Hematopoietic multipotent progenitor cell treated with erythropoietin and hydrocortisone succinate and interleukin-3 and kit ligand, for 15 days (in vitro differentiated cells): ENCODE measurements at regions not wholly inside any gene's neighbourhood (a gene's known extent, or its start where the extent isn't known, plus 50 kb on each side); places are given as distances from the start of the nearest gene placed in this dataset.

Experiments
- DNase-seq: peaks from one replicate; pipeline ENCODE4 v3.0.0-alpha.2; 2015; ENCODE audit warnings: low spot score

DNA sequence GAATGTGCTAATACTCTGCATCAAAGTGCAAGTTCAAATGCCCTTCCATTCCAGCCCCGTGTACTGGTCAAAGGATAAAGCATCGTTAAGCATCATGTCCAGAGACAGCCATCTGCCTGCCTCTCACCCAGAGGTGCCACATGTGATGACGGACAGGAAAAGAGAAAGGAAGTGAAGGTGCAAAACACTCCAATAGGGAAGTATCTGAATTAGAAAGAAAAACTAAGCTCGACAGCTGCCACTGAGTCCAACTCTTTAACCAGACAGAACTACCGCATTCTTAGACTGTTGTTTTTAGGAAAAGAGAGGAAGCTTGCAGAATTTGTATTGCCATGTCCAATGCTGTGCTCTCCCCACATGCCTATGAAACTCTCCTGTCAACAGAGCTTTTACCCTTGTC is 465.0 kb upstream of the SOX5 start:
- DNase-seq: no peak

DNA sequence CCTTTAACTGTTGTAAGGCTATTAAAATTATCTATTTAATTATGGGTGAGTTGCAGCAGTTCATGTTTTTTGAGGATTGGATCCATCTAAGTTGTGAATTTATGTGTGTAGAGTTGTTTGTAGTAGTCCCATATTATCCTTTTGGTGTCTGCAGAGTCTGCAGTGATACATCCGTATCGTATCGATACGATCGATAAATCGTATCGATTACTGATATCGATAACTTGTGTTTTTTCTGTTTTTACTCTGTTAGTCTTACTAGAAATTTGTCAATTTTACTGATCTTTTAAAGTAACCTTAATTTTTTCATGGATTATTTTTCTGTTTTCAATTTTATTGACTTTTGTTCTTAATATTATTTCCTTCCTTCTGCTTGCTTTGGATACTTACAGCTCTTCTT is 462.5 kb upstream of the SOX5 start:
- no peak for DNase-seq

DNA sequence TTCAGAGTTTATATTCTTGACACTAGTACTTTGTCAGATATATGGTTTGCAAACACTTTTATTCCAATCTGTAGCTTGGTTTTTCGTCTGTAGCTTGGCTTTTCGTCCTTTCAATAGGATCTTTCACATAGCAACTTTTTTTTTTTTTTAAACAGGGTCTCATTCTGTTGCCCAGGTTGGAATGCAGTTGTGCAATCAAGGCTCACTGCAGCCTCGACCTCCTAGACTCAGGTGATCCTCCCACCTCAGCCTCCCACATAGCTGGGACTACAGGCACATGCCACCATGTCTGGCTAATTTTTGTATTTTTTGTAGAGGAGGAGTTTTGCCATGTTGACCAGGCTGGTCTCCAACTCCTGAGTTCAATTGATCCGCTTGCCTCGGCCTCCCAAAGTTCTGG is 460.4 kb upstream of the SOX5 start:
- DNase-seq: no peak

DNA sequence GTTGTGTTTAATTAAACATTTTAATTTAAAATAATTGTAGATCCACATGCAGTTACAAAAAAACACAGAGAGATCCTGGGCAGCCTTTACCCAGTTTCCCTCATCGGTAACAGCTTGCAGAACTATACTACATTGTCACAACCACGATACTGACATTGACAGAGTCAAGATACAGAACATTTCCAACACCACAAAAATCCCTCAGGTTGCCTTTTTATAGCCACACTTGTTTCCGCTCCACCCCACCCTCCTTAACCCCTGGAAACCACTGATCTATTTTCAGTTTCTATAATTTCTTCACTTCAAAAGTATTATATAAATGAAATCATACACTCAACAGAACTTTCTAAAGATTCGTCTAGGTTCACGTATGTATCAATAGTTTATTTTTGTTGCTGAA is 458.8 kb upstream of the SOX5 start:
- DNase-seq: no peak

DNA sequence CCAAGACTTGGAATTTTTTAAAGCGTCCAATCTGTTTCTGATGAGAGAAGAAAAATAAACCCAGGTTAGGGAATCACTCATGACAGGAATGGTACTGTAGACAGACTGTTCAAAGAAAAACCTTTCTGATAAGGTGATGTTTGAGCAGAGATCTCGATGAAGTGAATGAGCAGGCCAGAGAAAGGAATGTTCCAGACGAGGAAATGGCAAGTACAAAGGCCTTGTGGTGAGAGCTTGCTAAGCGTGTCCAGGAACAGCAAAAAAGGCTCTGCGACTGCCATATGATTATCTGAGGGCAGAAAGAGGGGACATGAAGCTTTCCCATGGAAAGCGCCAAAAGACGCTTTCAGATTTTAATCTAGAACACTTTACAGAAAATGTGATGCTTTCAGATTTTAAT is 458.4 kb upstream of the SOX5 start:
- no peak for DNase-seq

DNA sequence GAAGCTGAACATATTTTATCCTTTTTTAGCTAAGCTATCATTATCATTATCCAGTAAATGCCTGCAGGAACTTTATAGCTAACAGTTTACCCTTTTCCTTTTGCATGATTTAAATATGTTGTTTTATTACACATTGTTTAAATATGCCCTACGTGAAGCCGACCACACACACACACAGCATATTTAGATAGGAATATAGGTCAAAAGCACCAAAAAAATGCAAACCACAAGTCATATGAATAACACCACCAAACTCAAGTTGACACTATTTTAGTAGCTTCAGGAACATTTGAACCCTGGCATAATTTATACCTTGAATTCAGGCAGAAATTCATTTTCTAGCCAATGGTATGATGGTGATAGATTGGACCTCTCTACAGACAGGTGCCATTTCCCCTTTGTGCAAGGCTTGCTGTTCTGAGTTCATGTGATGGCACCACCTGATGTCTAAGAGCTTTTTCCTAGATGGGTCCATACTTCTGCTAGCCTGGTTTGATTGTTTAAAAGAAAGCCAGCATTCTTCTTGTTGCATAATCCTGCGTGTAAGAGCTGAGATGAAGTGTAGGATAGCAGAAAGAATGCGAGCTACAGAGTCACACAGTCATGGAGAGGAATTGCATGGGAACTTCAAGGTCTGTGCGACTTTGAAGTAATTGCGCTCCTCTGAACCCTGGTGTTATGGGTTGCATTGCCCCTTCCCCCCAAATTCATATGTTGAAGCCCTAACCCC is 454.8 kb upstream of the SOX5 start:
- no peak for DNase-seq

DNA sequence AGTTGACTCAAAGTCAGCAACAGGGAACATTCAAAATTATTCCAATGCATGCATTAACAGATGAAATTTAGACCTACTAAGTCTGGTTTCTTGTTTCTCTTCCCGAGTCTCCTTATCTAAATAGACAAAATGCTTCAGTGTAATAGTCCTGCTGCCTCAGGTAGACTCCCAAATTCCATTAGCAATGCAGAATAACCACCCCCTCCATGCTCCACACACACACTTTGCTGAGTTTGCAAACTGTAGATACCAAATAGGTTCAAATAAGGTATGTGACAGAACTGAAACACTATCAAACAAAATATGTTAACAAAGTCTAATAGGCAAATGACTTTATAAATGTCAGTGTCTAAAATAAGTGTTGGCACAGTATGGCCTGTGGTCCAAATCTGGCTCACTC is 451.1 kb upstream of the SOX5 start:
- no peak for DNase-seq

DNA sequence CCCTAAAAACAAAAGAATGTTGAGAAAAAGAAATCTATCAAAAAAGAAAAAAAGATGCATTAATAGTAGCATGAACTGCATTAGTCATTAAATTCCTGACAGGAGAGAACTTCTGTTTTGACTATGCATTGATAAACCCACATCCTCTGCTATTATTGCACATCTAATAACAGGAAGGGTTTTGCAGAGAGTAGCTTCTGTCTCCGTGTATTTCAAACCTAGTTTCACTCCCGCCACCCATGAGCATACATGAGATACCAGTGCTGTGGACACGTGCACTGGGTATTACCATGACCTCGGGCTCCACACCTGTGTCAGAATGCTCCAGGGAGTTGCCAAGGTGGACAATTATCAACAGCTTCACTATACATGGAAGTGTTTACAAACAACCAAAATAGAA is 449.1 kb upstream of the SOX5 start:
- no peak for DNase-seq

DNA sequence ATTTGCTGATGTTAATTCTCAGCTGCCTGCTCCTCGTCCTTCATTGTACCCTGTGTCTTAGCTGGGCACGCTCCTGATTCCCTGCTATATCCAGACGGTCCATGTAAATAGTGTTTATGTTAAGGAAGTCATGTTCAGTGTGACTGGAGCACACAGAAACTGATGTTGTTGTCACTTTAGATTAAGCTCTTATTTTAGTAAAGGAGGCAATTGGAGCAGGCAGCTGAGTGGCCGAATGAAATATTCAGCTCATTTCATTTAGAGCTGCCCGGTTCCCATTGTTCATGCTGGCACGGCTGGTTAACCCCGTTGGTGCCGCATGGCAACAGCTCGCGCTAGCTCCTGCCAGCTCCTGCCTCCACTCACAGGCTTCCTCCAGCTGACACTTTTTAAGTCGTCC is 446.8 kb upstream of the SOX5 start:
- DNase-seq: no peak

DNA sequence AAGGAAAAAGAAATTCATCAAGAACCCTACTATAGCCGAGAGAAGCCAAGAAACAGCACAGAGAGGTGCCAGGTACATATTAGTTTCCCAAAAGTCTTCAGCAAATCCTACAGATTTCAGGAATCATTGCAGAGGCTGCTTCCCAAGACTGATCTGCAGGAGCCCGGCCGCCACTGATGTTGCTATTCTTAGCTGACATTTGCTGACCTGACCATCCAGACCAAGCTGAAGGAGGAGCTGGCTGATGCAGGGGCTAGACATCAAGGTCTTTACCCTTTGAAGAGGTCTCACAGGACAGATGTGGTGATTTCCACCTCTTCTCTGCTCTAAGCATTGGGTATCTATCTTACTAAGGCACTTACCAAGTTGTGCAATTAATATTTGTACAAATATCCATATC is 444.8 kb upstream of the SOX5 start:
- DNase-seq: no peak

DNA sequence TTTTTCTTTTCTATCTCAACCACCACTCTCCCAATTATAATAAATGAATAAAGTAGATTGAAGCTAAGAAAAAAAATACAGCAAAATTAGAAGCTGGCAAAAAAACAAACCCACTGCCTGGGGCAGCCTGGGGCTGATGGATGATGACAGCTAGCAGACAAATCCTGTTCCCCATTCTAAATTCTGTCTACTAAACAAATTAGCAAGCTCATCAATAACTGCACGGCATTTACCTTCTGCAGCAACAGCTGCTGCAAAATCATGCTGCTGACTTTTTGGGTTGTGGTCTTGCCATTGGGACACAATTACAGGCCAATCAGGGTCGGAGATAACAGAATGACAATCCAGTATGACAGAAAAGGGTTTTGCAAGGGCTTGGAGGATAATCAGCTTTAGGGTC is 443.6 kb upstream of the SOX5 start:
- no peak for DNase-seq

DNA sequence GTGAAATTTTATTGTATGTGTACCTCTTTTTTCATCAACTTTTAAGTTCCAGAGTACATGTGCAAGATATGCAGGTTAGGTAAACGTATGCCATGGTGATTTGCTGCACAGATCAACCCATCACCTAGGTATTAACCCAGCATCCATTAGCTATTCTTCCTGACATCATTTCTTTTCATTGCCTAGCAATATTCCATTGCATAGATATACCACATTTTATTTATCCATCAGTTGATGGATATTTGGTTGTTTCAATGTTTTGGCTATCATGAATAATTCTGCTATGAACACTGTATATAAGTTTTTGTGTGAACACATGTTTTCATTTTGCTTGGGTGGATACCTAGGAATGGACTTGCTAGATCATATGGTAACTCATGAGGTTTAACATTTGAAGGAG is 439.9 kb upstream of the SOX5 start:
- no peak for DNase-seq

DNA sequence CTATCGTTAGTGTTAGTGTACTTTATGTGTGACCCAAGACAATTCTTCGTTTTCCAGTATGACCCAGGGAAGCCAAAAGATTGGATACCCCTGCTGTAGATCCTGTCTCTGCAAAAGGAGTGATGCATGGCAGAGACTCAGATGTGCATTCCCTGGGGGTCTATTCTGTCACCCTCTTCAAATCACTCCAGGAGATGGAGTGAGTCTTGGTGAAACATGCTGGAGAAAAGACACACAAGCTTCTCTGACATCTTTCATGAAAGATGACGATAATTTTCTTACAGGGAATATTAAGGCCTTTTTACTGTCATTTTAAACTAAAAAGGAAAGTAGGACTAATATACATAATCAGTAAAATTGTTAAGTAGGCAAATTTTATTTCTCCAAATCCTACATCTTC is 437.9 kb upstream of the SOX5 start:
- no peak for DNase-seq

DNA sequence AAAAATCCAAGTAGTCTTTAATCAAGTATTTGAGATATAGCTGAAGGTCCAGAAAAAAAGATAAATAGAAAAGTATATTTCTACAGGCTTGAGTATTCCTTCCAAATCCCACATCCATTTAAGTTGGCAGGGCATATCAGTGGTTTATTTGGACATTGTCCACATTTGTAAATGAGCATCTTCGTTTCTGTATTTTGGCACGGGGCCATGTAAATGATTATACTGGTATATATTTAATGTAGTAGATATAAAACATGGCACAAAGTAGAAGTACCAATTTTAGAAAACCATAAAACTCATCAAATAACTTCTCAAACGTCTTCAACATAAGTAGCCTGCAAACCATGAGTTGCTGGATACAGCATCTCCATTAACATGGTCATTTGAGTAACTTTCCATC is 437.4 kb upstream of the SOX5 start:
- no peak for DNase-seq

DNA sequence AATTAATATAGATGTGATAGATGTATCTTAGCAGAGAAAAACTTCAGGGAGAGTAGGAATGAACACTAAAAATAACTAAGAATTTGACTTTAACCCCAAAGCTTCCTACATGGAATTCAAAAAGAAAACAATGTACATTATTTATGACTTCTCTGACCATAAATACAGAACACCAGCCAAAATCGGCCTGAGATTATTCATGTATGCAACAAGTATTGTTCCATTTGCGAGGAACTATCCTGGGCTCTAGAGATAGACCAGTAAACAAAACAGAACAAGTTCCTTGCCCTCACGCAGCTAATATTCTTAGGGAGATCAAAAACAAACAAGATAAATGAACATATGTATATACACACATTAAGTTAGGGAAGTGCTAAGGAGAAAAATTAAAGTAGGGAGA is 432.3 kb upstream of the SOX5 start:
- DNase-seq: no peak

DNA sequence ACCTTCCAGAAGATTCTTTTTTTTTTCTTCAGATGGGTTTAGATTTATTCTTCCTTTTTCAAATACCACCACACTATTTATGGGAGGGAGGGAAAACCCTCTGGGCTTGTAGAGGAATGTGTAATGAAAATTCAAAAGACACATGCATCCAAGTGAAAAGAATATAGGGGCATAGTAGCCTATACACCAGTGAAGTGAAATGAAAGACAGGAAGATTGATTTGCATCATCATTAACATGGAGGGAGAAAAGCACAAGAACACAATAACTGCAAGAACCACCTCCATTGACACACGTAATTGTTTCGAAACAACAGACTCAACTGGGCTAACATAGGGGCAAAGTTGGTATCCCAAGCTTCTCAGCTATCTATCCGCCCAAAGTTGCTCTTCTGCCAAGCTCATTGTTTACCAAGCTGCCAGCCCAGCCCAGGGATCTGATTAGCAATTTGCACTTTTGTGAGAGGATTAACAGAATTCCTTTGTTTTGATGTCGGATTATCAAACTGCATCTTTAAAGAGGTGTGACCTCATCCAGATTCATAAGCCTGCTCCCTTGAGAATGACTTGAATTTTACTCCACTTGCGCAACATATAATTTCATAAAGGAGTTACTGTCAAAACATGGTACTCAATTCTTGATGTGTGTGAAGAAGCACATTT is 430.5 kb upstream of the SOX5 start:
- DNase-seq: no peak

DNA sequence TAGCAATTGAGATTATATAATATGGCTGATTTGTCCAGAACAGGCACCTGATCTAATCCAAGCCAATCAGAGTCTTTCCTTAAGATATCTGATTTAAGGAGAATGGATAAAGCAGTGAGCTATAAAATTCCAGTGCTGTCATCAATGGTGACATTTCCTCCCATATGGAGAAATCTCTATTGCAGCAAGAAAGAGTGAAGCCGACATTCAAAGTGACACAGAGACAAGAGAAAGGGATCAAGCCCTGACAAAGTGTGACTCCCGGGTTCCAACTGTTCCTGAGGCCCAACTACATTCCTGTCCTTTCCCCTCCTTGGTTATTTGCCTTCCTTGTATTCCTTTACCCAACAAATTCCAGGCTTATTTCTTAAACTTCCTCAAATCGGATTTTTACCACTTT is 430.0 kb upstream of the SOX5 start:
- no peak for DNase-seq

DNA sequence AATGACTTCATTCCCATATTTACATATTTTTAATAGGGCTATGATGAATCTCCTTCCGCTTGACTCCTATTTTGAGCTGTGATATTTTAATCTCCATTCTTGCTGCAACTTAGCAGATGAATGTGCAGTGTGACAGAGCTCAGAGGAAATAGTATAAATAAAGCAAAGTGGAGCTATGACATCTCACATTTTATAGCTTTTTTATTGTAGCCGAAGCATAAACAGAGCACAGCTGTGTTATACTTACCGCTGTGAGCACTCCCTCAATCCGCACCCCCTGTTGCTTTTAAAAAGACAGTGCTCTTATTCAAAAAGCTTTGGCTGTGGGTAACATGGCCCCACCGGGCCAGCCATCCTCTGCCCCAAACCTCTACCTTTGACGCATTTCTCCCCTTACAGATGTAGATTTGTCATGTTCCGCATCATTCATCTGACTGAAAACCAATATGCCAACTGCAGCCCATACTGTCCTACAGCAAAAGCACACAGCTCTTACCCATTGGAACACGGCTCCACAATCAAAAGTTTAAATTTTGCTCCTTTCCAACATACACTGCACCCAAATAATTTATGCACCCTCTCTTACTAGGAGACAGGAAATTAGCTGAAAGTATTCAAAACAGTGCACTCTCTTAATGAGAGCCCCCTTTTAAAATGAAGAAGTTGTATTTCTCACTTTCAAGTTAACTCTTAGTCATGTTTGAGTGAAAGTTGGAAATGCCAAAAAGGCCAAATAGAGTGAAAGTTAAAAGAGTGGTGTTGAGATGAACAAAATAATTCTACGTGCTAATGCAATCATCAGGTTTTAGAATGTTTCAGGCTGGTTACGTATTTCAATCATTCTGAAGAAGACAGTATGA is 429.3 kb upstream of the SOX5 start:
- DNase-seq: no peak

DNA sequence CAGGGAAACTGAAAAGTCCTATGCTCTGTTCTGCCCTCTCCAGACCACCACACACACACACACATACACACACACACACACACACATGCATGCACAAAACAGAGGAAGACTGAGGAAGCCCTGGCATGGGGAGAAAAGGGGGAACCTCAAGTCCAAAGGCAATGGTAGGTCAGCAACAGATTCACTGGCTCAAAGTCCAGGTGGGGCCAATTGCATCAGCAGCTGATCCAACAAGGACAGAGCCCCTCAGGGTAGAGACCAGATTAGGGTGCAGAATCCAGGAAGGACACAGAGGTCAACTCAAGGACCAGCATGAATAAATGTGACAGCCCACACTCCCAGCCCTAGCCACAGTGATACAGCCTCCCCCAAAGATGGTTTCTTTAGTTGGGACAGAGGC is 425.0 kb upstream of the SOX5 start:
- DNase-seq: no peak

DNA sequence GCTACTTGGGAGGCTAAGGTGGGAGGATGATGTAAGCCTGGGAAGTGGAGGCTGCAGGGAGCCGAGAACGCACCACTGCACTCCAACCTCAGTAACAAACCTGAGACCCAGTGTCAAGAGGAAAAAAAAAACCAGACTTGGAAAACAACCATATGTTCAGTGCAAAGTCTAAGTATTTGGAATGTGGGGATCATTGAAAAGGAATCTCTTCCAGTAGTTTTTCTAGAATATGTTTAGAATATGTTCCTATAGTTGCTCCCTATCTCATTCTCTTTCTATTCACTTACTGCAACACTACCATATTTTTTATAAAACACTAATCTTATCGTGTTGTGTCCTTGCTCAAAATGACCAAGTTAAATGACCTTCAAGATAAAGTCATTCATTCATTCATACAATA is 423.5 kb upstream of the SOX5 start:
- no peak for DNase-seq

DNA sequence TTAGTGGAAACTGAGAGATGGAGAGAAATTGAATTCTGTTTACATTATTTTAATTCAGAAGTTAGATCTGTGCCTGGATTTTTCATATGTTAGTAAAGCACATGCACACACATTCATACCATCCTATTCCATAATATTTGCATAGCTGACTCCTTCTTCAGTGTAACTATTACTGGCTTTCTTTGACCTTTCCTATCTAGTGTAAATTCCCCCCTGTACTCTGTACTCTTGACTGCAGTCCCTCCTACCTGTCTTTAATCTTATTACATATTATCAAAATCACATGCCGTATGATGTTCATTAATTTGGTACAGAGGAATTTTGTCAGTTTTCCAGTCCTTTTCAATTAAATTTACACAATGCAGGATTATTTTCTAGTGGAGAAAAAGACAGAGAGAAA is 417.0 kb upstream of the SOX5 start:
- no peak for DNase-seq

DNA sequence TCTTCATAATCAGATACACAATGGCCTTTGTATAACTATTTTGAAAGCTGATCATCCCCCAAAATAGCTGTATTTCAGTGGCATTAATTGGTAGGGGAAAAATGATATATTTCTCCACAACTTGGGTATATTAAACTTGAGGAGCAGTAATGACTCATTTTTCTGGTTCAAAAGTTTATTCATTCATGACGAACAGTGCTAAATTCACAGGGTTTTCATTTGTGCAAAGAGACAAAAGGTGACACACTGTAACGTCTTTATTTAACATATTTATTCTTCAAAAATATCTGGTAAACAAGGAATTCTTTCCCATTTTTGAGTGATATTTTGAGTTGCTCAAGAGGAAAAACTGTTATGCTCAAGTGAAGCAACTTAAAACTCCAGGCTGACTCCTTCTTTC is 415.5 kb upstream of the SOX5 start:
- DNase-seq: no peak

DNA sequence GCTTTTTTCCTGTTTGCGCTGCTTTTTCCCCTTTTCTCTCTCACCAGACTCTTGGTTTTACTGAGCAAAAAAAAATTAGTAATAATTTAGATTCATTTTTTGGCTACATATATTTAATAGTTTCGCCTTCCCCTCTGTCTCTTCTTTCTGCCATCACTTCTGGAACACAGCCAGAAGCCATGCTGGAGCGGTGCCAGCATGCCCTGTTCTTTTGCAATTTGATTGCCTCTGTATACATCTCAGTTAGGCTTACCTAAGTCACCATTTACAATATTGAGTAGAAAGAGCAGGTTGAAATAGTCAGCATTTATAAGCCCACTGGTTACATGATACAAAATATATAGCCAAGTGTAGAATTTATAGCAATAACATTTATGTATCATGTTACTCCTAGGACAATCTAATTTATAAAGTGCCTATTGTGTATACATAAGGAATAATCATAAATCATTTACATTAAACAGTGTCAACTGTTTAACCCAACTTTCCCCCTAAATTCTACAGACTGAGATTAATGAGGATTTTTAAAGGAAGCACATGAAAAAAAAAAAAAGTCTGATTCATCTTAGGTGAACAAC is 413.8 kb upstream of the SOX5 start:
- no peak for DNase-seq
